LNCaP clone FGC (cell line): ENCODE measurements at regions not wholly inside any gene's neighbourhood (a gene's known extent, or its start where the extent isn't known, plus 50 kb on each side); places are given as distances from the start of the nearest gene placed in this dataset.

ENCODE experiments used
- DNase-seq: peaks from one replicate; pipeline ENCODE4 v3.0.0-alpha.2; 2011; ENCODE audit warnings: low read depth
- H3K4me3 ChIP-seq: 2 replicates; pipeline ENCODE4 v1.5.1; 2011; ENCODE audit warnings: mild to moderate bottlenecking, low read depth, low read length, control low read depth
- CTCF ChIP-seq: IDR thresholded peaks from 2 replicates; pipeline ENCODE4 v1.5.1; 2012; ENCODE audit warnings: mild to moderate bottlenecking; ENCODE audit not compliant: control insufficient read depth, insufficient read depth; ENCODE audit errors: extremely low read depth

- no peak overlapping the region for H3K4me3 ChIP-seq
- no peak for DNase-seq
- no peak for TF ChIP-seq CTCF
Measured at GRCh38 chr18:40929399-40929798, 1025.6 kb upstream of the PIK3C3 start.

- no peak for DNase-seq
- TF ChIP-seq CTCF: no peak
- H3K4me3 ChIP-seq: no peak overlapping the region
Measured at GRCh38 chr18:40926679-40927078, 1028.4 kb upstream of the PIK3C3 start.

- H3K4me3 ChIP-seq: no peak overlapping the region
- no peak for TF ChIP-seq CTCF
- peak; percentile 75 for DNase-seq
Measured at GRCh38 chr18:40925071-40925541, 1029.9 kb upstream of the PIK3C3 start.

GRCh38 chr18:40921845-40922629, 1033.0 kb upstream of the PIK3C3 start:
- no peak for TF ChIP-seq CTCF
- DNase-seq: no peak
- H3K4me3 ChIP-seq: no peak overlapping the region

GRCh38 chr18:40917056-40917455, 1038.0 kb upstream of the PIK3C3 start:
- TF ChIP-seq CTCF: no peak
- DNase-seq: no peak
- no peak overlapping the region for H3K4me3 ChIP-seq

GRCh38 chr18:40915724-40916123, 1039.3 kb upstream of the PIK3C3 start:
- no peak overlapping the region for H3K4me3 ChIP-seq
- TF ChIP-seq CTCF: no peak
- DNase-seq: no peak
